ENCODE measurements at regions not wholly inside any gene's neighbourhood (a gene's known extent, or its start where the extent isn't known, plus 50 kb on each side); places are given as distances from the start of the nearest gene placed in this dataset.
"Not testable (repeated sequence)": the region's sequence is repeated elsewhere in the genome, so short reads cannot be mapped to it uniquely, and the experiment has no call there.

GRCh38 chr6:56745971-56746370 is 103.3 kb upstream of the DST start:
- DNase-seq (ENCODE audit: low read depth in 2 of 2): no peak

GRCh38 chr6:56745081-56745480 is 102.4 kb upstream of the DST start:
- no peak for DNase-seq (ENCODE audit: low read depth in 2 of 2)

DNA sequence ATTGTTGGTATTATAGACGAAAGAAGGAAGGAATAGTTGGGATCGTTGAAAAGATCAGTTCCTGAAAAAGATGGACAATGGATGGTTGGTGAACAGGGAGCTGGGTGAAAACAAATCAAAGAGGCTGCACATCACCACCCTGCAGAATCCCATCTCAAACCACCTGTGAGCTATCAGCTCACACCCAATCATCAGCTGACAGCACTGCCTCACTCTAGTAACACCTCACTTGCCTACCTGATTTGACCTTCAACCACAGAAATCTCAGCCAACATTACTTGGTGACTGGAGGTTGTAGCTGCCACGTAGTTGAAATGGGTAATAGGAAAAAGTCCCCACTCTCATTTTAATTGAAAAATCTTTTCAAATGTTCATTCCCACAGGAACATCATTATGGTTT is 101.8 kb upstream of the DST start:
- no peak for DNase-seq (ENCODE audit: low read depth in 2 of 2)

DNA sequence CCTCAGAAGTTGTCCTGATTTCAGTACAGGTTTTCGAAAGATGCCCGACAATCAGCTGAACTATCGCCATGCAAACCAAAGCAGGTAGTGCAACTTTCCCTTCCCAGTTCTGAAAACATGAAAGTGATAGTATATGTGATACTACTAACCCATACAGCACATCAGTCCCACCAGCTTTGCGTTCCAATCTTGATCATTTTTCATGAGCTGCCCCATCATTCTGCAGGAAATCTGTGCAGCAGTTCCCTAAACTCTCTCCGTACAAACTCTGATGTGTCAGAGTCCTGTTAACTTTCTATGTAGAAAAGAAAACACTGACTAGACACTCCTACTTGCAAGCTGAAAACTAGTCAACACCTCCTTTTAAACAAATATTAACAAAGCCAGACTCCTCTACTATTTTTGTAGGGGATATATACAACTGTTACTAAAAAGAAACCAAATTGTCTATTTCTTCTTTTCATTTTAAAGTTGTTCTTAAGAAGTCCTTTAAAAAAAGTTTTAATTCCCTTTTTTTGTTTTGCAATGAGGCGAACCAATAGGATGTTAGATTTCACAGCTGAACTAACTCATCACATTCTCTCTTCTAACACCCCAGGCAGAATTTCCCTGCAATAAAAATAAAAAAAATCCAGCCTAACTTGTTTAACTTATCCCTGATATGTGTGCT is 99.6 kb upstream of the DST start:
- DNase-seq (ENCODE audit: low read depth in 2 of 2): no peak

- no peak for DNase-seq (ENCODE audit: low read depth in 2 of 2)
Measured at GRCh38 chr6:56741472-56741871, 98.8 kb upstream of the DST start.

- no peak for DNase-seq (ENCODE audit: low read depth in 2 of 2)
Measured at GRCh38 chr6:56739836-56740815, 97.4 kb upstream of the DST start.

GRCh38 chr6:56736804-56737203 is 94.1 kb upstream of the DST start:
- DNase-seq (ENCODE audit: low read depth in 2 of 2): no peak

- no peak for DNase-seq (ENCODE audit: low read depth in 2 of 2)
Measured at GRCh38 chr6:56734335-56734734, 91.6 kb upstream of the DST start.

DNA sequence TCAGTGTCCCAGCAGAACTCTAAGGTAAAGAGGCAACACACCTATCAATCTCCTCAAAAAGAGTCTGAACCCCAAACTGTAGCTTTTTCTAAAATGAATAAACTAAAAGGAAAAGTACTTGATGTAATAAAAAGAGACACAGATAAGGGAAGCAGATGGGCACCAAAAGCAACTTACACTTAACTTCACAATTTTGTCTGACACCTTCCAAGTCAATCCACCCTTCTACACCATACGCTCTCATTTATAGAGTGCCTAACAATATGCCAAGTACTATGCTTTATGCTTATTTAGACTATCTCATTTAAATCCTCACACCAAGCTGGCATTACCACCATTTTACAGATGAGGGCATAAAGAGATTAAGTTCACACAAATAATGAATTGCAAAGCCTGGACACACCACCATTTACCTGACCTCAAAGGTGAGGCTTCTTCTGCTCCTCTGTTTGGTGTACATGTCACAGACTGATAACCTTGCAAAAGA is 90.6 kb upstream of the DST start:
- no peak for DNase-seq (ENCODE audit: low read depth in 2 of 2)

DNA sequence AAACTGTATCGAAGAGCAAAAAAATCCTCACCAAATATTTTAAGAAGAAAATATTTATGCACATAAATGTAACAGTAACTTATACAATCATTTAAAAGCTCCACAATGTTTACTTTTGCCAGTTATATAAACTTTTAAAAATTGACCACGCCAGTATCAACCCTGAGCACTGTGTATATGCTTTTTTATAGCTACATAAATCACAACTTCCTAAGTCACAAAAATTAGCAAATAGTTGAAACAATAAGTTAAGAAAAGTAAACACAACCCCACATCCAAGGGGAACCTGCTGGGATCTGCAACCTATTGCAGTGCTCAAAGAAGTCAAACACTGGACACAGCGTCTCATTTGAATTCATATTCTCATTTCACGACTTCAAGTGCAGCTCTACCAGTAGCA is 89.8 kb upstream of the DST start:
- DNase-seq (ENCODE audit: low read depth in 2 of 2): no peak

DNA sequence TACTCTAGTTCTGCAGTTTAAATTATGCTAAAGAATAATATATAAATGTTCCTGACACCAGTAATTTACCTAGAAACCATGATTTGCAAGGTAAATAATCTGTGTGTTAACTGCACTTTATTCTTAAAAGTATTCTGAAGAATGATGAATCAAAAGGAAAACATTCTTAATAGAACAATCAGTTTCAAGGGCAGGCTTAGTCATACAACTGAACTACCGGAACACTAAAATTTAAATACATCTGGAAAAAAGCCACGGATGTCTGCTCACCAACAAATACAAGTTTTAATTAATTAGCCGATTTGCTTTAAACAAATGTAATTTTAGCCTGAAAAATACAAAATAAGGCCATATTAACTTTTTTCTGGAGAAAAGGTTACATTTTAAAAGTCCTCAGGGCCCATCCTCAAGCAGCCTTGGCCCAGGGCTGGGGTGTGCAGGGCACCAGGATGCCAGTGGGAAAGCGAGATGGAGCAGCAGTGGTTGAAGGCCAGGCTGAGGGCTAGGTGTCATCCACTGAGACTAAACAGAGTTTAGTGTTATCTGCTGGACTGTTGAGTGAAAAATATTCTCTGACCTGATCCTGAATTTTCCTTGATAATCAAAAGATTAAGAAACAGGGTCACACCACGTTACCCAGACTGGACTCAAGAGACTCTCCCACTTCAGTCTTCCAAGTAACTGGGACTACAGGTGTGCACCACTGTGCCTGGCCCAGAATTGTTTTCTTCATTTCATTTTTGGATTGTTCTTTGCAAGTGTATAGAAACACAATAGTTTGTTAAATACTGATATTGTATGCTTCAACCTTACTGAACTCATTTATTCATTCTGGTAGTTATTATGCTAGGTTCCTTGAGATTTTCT is 88.2 kb upstream of the DST start:
- DNase-seq (ENCODE audit: low read depth in 2 of 2): no peak

DNA sequence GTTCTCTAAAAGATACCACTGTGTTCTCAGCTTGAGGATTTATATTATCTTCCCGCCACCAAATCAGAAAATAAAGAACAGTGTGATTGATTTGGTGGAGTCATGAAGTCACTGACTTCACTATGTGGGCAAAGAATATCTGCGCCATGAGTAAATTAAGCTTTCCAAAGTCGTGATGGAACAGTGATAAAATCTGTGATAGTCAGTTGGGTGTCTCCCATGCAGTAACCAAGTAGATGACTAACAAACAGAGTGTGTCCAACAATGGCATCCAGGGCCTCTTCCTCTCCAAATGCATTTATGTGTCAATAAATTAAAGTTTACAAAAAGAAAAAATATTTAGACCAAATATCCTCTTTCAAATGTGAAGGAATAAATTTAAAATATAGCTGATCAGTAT is 87.0 kb upstream of the DST start:
- no peak for DNase-seq (ENCODE audit: low read depth in 2 of 2)

GRCh38 chr6:56729166-56729565 is 86.5 kb upstream of the DST start:
- not testable (repeated sequence) for DNase-seq (ENCODE audit: low read depth in 2 of 2)

DNA sequence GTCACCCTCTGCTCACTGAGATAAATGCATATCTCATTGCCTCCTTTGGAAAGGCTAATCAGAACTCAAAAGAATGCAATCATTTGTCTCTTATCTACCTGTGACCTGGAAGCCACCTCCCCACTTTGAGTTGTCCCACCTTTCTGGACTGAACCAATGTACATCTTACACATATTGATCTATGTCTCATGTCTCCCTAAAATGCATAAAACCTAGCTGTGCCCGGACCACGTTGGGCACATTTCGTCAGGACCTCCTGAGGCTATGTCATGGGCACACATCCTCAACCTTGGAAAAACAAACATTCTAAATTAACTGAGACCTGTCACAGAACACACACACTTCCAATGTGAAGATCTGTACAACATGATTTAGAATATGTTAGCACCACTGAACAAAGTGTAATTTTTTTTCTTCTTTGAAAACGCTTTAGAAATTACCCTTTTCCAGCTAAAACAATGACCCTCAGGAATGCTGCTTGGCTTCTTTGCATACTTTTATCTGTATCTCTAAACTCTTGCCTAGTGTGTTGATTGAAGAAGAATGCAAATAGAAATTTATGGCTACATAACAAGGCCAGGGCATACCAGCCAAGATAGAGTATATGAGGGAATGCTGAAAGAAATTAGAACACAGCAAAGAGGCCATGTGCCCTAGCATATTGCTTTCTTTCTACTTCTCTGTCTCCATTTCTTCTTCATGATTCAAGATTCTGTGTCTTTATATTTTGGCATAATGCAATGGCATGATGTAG is 84.6 kb upstream of the DST start:
- DNase-seq (ENCODE audit: low read depth in 2 of 2): no peak

GRCh38 chr6:56725254-56725653 is 82.6 kb upstream of the DST start:
- DNase-seq (ENCODE audit: low read depth in 2 of 2): no peak

DNA sequence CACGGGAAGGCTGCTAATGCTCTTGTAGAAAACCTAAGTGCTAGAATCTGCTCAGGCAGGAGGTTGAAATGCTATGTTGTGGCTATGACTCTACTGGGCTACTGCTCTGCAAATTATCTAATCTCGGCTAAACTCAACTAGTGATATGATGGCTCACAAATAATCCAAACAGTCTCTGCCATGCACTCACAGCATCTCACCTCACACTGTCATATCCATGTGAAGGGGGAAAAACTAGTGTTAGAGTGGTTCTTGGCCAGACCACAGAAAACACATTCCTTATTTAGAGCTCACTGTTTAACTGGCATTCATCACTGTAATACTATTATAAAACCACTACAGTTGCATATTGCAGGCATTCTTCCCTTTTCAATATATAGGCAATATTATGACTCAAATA is 81.8 kb upstream of the DST start:
- no peak for DNase-seq (ENCODE audit: low read depth in 2 of 2)

GRCh38 chr6:56720882-56721281 is 78.2 kb upstream of the DST start:
- DNase-seq (ENCODE audit: low read depth in 2 of 2): no peak

DNA sequence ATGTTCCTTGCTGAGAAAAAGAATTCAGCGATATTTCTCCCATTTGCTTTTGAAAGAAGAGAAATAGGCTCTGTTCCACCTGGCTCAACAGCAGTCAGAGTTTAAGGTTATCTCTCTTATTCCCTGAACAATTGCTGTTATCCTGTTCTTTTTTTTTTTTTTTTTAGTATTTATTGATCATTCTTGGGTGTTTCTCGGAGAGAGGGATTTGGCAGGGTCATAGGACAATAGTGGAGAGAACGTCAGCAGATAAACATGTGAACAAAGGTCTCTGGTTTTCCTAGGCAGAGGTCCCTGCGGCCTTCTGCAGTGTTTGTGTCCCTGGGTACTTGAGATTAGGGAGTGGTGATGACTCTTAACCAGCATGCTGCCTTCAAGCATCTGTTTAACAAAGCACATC is 77.5 kb upstream of the DST start:
- DNase-seq (ENCODE audit: low read depth in 2 of 2): not testable (repeated sequence)

GRCh38 chr6:56719315-56720058 is 76.8 kb upstream of the DST start:
- DNase-seq (ENCODE audit: low read depth in 2 of 2): not testable (repeated sequence)

- DNase-seq (ENCODE audit: low read depth in 2 of 2): no peak
Measured at GRCh38 chr6:56718236-56718635, 75.5 kb upstream of the DST start.

GRCh38 chr6:56716229-56716628 is 73.5 kb upstream of the DST start:
- no peak for DNase-seq (ENCODE audit: low read depth in 2 of 2)

All from stimulated activated CD4-positive, alpha-beta T cell treated with anti-CD3 and anti-CD28 coated beads, Interleukin-4, amount 100 ng/mL, for 48 hours (primary cell).